Stimulated activated CD8-positive, alpha-beta memory T cell treated with anti-CD3 and anti-CD28 coated beads, Interleukin-15, amount 100 ng/mL, for 1 hour (primary cell): ENCODE measurements at regions not wholly inside any gene's neighbourhood (a gene's known extent, or its start where the extent isn't known, plus 50 kb on each side); places are given as distances from the start of the nearest gene placed in this dataset.

Experiments
- DNase-seq: peaks from one replicate; pipeline ENCODE4 v3.0.0-alpha.2; 2020; ENCODE audit warnings: low read depth

GRCh38 chrX:9317176-9317575, 147.7 kb upstream of the TBL1X start:
- no peak for DNase-seq

- no peak for DNase-seq
Observed at GRCh38 chrX:9318213-9318612, 146.6 kb upstream of the TBL1X start.

- DNase-seq, result no peak
Observed at GRCh38 chrX:9318766-9319165, 146.1 kb upstream of the TBL1X start.

- DNase-seq, result no peak
Observed at GRCh38 chrX:9320940-9321339, 143.9 kb upstream of the TBL1X start.

- no peak for DNase-seq
Observed at GRCh38 chrX:9324676-9325075, 140.2 kb upstream of the TBL1X start.

- DNase-seq, result no peak
Observed at GRCh38 chrX:9326369-9326768, 138.5 kb upstream of the TBL1X start.

- no peak for DNase-seq
Observed at GRCh38 chrX:9327086-9327746, 137.6 kb upstream of the TBL1X start.

- DNase-seq, result no peak
Observed at GRCh38 chrX:9327747-9328145, 137.1 kb upstream of the TBL1X start.

- no peak for DNase-seq
Observed at GRCh38 chrX:9329056-9329455, 135.8 kb upstream of the TBL1X start.

GRCh38 chrX:9330249-9330982, 134.4 kb upstream of the TBL1X start:
- no peak for DNase-seq

- no peak for DNase-seq
Observed at GRCh38 chrX:9333873-9334560, 130.8 kb upstream of the TBL1X start.

- DNase-seq, result no peak
Observed at GRCh38 chrX:9335251-9335650, 129.6 kb upstream of the TBL1X start.

- DNase-seq, result no peak
Observed at GRCh38 chrX:9336456-9336855, 128.4 kb upstream of the TBL1X start.

- no peak for DNase-seq
Observed at GRCh38 chrX:9337046-9337445, 127.8 kb upstream of the TBL1X start.

- no peak for DNase-seq
Observed at GRCh38 chrX:9338986-9339385, 125.9 kb upstream of the TBL1X start.

GRCh38 chrX:9339603-9340491, 125.0 kb upstream of the TBL1X start:
- DNase-seq, result no peak

- DNase-seq, result no peak
Observed at GRCh38 chrX:9340598-9341290, 124.1 kb upstream of the TBL1X start.

- DNase-seq, result no peak
Observed at GRCh38 chrX:9341291-9342201, 123.3 kb upstream of the TBL1X start.

- no peak for DNase-seq
Observed at GRCh38 chrX:9342561-9343051, 122.3 kb upstream of the TBL1X start.

- no peak for DNase-seq
Observed at GRCh38 chrX:9343971-9344370, 120.9 kb upstream of the TBL1X start.
